SKM-1 treated with dmso at 0.1 percent for 144 hours (cell line): ENCODE measurements at regions not wholly inside any gene's neighbourhood (a gene's known extent, or its start where the extent isn't known, plus 50 kb on each side); places are given as distances from the start of the nearest gene placed in this dataset.
"Not testable (repeated sequence)": the region's sequence is repeated elsewhere in the genome, so short reads cannot be mapped to it uniquely, and the experiment has no call there.

Experiments used
- DNase-seq: peaks from one replicate; lab custom pipeline; 2025; ENCODE audit not compliant: unreplicated experiment; lab: John Stamatoyannopoulos, UW

DNA sequence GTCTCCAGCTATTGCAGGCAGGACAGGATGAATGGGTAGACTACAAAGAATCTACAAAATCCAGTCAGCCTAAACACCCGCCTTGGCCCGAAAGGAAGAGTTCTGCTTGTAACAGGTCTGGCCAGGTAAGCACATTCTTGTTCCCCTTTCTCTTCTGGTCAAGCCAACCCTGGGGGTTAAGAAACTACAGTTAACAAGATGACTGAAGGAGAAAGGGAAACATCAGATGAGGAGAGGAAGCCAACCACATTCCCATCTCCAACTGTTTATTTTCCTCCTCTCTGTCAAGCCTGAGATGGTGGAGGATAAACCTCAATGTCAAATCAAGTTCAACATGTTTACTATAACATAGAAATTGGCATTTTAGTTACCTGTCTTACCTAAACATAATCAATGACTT, 198.9 kb downstream of the IPMK start:
- DNase-seq, result no peak

DNA sequence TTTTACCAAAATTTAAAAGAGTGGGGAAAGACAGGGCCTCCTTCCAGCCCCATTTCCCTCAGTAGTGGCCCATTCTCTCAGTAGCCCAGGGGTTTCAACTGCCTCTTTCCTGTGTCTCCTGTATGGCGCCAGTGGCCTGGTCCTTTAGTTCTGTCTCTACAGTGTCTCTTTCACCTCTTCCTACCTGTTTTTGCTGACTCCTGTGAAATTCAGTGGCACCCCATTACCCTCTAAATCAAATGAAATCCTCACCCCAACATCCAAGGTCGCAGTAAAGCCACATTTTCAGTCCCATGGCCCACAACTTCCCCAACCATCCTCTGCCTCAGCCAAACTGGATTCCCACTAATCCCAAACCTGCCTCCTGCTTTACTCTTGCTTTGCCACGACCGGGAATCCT, 200.7 kb downstream of the IPMK start:
- DNase-seq, result no peak

DNA sequence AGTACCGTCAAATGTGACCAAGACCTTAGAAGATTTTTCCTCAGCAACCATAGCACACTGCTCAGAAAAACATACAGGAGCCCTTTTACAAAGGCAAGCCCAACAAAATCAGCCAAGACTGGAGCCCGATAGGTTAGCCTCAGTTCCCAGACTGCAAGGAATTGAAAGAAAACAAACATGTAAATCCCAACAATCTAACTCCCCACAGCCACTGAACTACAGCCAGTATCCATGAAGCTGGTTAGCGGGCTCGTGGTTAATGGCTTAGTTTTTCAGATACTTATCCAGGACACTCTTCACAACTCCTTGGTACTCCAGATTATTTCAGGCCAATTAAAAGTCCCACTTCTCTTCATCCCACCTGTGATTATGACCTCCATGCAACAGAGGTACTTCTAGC, 201.6 kb downstream of the IPMK start:
- no peak for DNase-seq

DNA sequence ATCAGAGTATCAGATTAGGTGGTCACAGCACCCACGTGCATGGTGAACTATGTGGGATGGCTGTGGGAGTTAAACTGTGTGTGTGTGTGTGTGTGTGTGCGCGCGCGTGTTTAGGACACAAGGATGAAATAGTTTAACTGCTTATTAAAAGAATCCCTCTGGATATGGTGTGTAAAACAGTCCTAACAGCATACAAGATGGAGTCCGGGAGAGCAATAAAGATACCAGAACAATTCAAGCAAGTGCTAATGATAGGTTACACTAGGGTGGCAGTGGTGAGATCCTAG, 202.2 kb downstream of the IPMK start:
- DNase-seq, result no peak

DNA sequence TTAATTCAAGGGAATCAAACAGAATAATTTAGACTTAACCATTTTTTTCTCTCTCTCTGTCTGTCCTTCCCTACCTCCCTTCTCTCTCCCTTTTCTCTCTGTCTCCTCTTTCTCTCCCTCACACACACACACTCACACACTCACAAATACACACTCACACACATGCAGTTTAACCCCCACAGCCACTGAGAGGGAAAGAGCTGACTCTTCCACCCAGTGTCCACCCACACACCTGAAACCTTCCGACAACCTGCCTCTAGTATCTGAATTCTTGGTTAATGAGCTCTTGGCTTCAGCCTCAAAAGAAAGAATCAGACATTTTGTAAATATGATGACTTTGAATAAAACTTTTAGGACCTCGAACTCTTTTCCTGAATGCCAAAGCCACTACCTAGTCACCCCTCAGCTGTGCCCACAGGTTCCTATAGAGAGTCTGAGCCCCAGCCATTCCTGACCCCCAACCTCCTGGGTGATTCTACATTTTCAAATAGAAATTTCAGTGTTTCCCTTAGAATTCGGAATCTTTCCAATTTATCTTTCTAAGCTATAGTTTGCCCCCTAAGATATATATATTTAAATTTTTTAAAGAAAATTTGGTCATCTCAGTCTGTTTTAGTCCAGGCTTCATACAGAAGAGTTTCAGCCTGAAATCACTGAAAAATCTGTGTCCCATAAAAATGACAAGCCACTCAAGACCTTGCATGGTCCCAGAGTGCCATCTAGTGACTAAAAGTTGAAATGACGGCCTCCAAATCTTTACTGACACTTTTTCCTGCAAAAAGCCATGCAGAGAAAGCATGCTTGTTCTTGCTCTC, 202.8 kb downstream of the IPMK start:
- peak; percentile 15 for DNase-seq

DNA sequence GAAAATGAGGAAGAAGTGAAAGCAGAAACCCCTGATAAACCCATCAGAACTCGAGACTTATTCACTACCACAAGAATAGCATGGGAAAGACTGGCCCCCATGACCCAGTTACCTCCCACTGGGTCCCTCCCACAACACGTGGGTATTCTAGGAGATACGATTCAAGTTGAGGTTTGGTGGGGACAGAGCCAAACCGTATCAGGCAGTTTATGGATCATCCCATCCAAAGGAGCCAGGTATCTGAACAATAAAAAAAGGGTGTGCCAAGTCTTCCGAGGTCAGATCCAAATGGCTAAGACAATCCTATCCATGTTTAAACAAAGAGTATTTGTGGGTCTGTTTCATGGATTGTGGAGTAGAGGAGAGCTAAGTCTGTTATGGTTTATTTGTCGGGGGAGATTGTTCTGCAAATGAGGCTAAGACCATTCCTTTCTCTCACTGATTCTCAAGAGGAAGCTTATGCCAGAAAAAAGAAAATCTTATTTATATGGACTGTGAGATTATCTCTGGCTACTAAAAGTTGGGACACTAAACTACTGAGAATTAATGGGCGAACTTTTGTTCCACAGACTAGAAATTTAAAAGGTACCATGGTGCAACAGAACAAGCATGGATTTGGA, 203.7 kb downstream of the IPMK start:
- DNase-seq, result no peak

DNA sequence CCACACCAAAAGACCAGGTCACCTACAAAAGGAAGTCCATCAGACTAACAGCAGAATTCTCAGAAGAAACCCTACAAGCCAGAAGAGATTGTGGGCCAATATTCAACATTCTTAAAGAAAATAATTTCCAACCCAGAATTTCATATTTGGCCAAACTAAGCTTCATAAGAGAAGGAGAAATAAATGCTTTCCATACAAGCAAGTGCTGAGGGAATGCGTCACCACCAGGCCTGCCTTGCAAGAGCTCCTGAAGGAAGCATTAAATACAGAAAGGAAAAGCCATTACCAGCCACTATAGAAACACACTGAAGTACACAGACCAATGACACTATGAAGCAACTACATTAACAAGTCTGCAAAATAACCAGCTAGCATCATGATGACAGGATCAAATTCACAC, 209.0 kb downstream of the IPMK start:
- not testable (repeated sequence) for DNase-seq

DNA sequence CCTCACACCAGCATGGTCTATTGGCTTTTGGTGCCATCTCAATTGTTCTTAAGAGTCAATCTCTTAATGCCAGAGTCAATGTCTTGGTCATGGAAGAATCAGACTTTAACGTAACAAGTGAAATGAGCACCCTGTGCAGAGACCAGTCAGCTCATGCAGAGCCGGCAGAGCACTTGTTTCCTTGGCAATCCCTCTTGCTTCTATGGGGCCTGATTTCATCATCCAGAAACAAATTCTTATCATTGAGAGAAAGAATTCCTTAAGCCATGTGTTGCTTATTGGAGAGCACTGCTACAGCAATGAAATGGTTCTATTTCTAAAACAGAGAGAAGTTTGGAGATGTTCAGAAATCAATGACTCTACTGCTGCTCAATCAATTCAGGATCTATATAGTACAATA, 212.8 kb downstream of the IPMK start:
- DNase-seq, result no peak

DNA sequence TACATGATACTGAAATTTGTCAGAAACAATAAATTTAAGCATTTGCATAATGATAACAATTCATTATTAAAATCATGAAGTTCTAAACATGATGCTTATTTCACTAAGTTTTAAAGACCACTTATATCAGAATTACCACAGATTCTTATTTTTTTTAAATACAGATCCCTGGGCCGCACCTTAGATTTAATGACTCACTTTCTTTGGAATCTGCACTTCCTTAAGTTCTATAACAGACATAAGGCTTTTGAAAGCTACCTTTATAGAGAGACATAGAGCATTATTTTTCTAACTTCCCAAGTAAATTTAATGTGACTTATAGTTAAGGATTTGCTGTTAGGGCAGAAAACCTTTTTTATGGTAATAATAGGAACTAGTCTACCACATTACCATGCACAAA, 214.9 kb downstream of the IPMK start:
- no peak for DNase-seq

DNA sequence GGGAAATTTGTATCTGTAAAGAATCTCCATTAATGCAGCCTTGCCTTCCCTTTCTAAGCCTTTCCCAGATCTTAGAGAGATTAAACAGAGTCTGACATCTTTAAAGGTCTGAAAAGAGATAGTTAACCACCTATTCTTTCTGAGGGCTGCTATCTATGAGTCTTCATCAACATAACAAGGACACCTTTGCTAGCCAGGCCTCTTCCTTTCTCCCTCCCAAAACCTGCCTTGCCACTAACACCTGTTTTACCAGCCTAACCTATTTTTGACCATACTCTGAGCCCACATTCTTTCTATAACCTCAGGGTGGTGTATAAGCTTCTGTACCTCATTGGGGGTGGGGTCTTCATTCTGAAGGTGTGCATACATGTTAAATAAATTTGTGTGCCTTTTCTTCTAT, 217.1 kb downstream of the IPMK start:
- DNase-seq, result no peak

DNA sequence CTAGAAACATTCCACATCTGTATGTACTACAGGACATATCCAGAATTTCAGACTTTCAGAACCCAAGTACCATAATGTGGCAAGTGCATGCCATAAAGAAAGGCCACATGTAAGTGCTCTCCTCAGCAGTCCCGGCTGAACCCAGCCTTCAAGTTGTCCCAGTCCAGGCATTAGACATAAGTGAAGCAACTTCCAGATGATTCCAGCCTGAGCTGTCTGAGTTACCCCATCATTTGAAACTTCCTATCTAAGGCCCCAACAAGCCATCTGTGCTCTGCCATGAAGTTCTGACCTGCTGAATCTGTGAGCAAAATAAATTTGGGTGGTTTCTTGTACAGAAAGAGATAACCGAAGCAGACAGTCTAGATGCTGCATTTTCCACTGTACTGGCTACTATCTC, 218.8 kb downstream of the IPMK start:
- DNase-seq, result no peak

DNA sequence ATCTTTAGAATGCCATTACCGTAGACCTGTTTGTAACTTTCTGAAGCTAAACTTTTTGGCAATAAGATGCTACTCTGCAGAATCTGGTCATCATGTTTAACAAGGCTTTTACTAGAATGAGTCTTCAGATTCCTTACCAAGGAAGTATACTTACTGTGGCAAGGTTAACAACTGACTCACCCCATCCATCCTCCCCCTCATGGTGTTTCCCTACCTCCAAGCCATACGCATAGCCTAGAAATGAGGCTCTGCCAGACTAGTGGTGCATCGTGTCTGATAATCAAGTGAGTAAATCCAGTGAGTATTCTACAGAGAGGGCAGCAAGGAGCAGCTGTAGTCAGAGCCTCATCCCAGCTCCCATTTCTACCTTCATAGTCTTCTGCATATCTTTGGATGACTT, 223.6 kb downstream of the IPMK start:
- DNase-seq, result no peak

DNA sequence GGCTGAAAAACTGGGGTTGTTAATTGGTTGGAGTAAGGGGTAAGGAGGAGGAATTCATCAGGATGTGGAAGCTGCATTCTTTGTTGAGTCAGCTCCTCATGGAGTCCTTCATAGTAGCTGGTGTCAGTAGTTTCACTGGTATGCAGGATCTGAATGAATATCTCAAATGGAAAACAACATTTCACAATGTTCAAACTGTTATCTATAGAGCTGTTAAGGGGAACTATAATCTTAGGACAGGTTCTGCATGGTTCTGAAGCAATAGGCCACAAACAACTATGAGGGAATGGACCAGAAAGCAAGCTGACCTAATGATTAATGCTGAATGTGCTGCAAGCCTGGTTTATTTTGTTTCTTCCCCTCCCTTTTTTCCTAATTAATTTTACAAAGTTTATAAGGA, 225.8 kb downstream of the IPMK start:
- DNase-seq, result no peak

DNA sequence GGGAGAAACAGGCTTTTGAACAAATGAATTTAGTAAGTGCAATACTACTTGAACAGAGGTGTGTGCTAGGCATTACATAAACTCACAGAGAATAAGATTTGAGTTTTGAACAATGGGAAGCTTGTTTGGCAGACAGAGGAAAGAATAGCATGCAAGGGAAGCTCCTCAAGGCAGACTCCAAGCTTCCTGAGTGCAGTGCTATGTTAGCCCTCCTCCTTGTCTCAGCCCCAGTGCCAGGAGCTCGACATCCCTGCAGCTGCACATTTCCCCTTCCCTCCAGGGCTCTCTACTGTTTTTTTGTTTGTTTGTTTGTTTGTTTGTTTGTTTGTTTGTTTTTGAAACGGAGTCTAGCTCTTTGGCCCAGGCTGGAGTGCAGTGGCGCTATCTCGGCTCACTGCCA, 237.5 kb downstream of the IPMK start:
- no peak for DNase-seq

DNA sequence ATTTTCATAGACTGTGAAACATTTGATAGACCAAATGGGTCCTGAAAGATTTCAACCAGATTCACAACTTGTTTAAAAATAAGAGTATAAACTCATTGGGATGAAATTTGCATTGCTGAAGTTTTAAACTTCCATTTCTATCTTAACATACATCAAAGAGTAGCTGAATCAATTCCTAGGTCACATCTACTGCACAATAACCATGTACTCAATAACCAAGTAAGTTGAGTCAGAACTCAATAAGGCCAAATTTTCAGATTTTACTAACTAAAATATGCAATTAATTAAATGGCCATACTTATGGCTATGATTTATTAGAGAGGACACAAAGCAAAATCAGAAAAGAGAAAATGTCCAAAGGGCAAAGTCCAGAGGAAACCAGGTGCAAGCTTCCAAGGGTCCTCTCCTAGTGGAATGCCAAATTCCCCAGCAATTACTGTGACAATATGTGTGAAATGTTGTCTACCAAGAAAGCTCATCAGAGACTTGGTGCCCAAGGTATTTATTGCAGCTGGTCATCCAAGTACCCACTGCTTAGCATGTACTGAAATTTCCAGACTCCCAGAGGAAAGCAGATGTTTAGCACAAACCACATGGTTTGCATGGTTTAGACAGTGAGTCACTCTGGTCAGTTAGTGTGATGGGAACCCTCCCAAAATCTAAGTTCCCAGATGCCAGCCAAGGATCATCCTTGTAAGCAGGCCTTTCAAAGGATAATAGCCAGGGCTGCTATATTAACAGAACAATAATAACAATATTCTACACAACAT, 238.9 kb downstream of the IPMK start:
- DNase-seq, result no peak

DNA sequence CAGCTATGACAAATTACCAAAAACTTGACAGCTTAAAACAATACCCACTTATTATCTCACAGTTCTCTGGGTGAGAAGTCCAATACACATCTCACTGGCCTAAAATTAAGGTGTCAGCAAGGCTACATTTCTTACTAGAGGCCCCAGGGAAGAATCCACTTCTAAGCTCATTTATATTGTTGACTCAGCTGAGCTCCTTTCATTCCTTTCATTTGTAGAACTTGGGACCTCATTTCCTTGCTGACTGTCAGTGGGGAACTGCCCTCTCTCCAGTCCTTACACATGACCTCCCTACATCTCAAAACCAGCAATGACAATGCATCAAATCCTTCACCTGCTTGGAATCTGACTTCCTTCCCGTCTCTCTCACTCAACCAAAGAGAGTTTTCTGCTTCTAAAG, 240.3 kb downstream of the IPMK start:
- no peak for DNase-seq

DNA sequence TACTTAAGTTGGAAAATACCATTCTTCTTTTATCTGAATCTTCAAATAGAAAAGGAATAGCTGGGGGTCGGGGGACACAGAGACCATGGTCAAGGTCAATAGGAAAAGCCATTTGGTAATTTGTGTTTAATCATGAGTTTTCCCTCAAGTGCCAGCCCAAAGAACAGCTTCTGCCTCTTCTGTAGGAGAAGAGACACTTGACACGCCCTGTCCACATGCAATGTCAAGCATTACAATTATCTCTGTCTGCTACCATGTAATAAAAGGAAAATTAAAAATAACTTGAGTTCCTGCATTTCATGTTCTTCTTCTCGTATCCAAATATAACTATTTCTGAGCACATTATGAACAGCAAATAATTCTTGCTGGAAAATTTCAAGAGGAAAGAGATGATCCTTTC, 241.7 kb downstream of the IPMK start:
- DNase-seq, result no peak

DNA sequence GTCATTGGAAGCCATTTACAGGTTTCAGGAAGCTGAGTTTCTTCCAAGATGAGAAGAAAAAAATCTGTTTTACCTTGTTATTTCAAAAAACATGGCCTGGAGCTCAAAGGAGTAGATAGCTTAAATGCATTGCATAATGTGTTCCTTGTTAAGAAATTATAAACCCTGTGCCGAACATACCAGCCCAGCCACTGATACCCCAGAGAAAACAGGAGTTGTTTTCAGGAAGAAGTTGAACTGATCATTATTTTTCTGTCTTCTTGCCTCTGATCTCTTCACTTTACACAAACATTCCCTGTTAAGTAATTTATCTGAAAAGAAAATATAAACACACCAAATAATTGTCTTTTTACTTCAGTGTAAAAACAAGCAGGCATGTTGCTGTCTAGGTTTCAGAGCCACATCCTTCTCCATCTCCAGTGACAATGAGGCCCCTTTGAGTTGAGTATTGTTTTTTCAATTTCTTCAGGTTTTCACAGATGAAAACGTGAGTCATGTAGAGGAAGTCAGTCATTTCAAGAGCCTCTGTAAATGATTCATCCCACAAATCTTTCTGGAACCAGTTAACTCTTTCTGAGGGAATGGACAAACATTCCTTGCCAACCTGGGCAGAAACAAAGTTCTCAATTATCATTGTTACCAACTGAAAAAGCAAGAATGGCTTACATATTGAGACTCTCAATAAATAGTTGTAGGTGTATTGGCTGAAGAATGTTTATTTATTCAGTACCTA, 244.2 kb downstream of the IPMK start:
- DNase-seq, result no peak

DNA sequence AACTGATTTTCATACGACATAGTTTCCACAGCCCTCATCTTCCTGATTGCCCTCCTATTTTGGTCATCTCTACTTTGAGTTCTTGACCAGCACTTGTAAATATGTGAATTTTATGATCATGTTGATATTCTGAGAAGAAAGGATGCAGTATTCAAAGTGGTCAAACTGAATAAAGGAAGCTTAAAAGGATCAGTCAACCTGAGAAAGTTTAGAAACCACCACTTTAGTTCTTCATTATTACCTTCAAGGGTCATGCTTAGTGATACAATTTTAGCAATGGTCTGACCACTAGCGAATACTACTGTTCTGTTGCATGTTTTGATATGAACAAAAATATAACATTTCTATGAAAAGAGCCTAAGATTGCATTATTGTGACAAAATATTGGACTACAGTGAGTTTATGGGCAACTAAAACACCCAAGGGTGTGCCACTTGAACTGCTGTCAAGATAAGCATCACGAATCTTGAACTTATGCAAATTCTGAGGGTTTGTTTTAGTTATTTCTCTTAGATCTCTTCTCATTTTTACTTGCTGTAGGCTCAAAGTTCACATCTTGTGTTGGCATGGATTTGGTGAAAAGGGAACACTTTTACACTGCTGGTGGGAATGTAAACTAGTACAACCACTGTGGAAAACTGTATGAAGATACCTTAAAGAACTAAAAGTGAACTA, 247.7 kb downstream of the IPMK start:
- no peak for DNase-seq

DNA sequence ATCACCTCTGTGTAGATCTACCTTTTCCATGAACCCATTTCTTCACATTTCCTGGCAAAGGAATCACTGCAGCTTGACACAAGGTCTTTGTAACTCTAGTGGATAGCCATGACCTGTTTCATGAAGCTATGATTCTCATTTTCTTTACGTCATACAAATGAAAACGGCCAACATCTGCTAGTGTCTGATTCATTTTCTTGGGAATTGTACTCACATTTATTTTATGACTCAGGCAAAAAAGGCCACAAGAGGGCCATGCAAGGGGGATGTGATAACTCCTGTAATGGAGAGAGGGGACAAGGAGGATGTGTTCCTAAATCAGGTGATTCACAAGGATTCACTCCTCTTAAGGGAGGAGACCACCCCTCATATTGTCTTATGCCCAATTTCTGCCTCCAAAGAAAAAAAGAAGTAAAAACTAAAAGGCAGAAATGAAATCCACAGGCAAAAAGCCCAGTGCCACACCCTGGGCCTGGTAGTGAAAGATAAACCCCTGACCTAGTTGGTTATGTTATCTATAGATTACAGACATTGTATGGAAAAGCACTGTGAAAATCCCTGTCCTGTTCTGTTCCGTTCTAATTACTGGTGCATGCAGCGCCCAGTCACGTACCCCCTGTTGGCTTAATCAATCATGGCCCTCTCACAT, 249.9 kb downstream of the IPMK start:
- DNase-seq, result no peak

DNA sequence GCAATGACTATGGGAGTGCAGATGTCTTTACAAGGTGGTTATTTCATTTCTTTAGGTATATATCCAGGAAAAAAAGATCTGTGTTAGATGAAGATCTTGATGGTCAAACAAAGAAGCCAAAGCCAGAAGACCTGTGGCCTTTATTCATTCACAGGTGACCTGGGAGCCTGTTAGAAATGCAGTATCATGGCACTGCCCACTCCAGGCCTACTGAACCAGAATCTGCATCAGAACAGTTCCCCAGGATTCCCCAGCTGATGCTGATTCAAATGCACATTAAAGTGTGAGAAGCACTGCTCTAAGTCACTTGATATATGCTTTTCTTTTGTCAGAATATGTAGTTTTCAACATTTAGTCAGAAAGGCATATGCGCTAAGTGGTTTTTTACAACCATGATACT, 251.1 kb downstream of the IPMK start:
- DNase-seq, result no peak
